ENCODE measurements at regions not wholly inside any gene's neighbourhood (a gene's known extent, or its start where the extent isn't known, plus 50 kb on each side); places are given as distances from the start of the nearest gene placed in this dataset.

GRCh38 chr7:155195939-155196523 is 101.6 kb upstream of the INSIG1 start:
- no peak for TF ChIP-seq POLR2A (IDR thresholded peaks at IDR 0.05)
- TF ChIP-seq CTCF (IDR thresholded peaks at IDR 0.05) = no peak

All from body of pancreas (tissue), 4 donors.